Common myeloid progenitor, CD34-positive (primary cell): ENCODE measurements at regions not wholly inside any gene's neighbourhood (a gene's known extent, or its start where the extent isn't known, plus 50 kb on each side); places are given as distances from the start of the nearest gene placed in this dataset.

Experiments
- CTCF ChIA-PET: fragments of 350-600 bp; sonication (Branson Sonifier 250); formaldehyde crosslinking; loops from one replicate; lab custom pipeline; 2021; ENCODE audit warnings: antibody characterized with exemption; lab: Charles Lee
- POLR2A ChIA-PET: fragments of 350-600 bp; sonication (Branson Sonifier 250); formaldehyde crosslinking; loops from one replicate; lab custom pipeline; 2021; ENCODE audit warnings: antibody characterized with exemption; lab: Charles Lee
- DNase-seq, 3 donors: peaks; one replicate each; pipeline versions ENCODE4 v3.0.0 to v3.0.0-alpha.2; 2013
- H3K27ac ChIP-seq, 2 experiments: 1 replicate in 1 of 2; 2 replicates in 1 of 2; pipeline ENCODE4 v1.7.0; 2013; ENCODE audit warnings: inconsistent platforms in 2 of 2, low read length in 2 of 2, mild to moderate bottlenecking in 2 of 2, low read depth in 1 of 2, moderate library complexity in 1 of 2; ENCODE audit not compliant: severe bottlenecking in 2 of 2, insufficient read depth in 1 of 2, poor library complexity in 1 of 2
- H3K27me3 ChIP-seq, 5 experiments: replicated peaks in 2 of 5; 1 replicate in 3 of 5; 2 replicates in 2 of 5; pipeline versions ENCODE4 v1.6.1 to v1.7.0; 2013; ENCODE audit warnings: low read length in 4 of 5, mild to moderate bottlenecking in 2 of 5, moderate library complexity in 2 of 5, inconsistent platforms in 1 of 5; ENCODE audit not compliant: insufficient read depth in 5 of 5, control insufficient read depth in 4 of 5
- H3K36me3 ChIP-seq, 4 experiments: 1 replicate in 2 of 4; 2 replicates in 2 of 4; pipeline versions ENCODE4 v1.6.1 to v1.7.0; 2013; ENCODE audit warnings: low read length in 3 of 4, control low read depth in 1 of 4, mild to moderate bottlenecking in 1 of 4; ENCODE audit not compliant: control insufficient read depth in 4 of 4, insufficient read depth in 4 of 4
- H3K4me1 ChIP-seq, 4 experiments: 1 replicate in 3 of 4; 2 replicates in 1 of 4; pipeline versions ENCODE4 v1.6.1 to v1.7.1; 2013; ENCODE audit warnings: low read length in 3 of 4, mild to moderate bottlenecking in 3 of 4, control low read depth in 1 of 4, inconsistent platforms in 1 of 4, moderate library complexity in 1 of 4; ENCODE audit not compliant: control insufficient read depth in 4 of 4, insufficient read depth in 4 of 4; ENCODE audit errors: control extremely low read depth in 1 of 4
- H3K4me3 ChIP-seq, 7 experiments: 1 replicate in 4 of 7; 2 replicates in 3 of 7; pipeline versions ENCODE4 v1.5.1 to v1.7.0; 2013; ENCODE audit warnings: mild to moderate bottlenecking in 7 of 7, low read length in 6 of 7, moderate library complexity in 6 of 7, inconsistent platforms in 2 of 7, low read depth in 2 of 7, control low read depth in 1 of 7; ENCODE audit not compliant: insufficient read depth in 4 of 7, control insufficient read depth in 1 of 7; ENCODE audit errors: extremely low read depth in 1 of 7
- H3K9me3 ChIP-seq, 5 experiments: 1 replicate in 4 of 5; 2 replicates in 1 of 5; pipeline versions ENCODE4 v1.6.1 to v1.7.1; 2013; ENCODE audit warnings: low read length in 4 of 5, mild to moderate bottlenecking in 2 of 5, inconsistent platforms in 1 of 5, low read depth in 1 of 5, moderate library complexity in 1 of 5; ENCODE audit not compliant: control insufficient read depth in 4 of 5, insufficient read depth in 2 of 5; ENCODE audit errors: control extremely low read depth in 1 of 5
- WGBS: methylation state at CpG from one replicate; pipeline ENCODE4 v1.1.5; 2013; ENCODE audit not compliant: insufficient coverage; 5-methylcytosine and 5-hydroxymethylcytosine counted together

DNA sequence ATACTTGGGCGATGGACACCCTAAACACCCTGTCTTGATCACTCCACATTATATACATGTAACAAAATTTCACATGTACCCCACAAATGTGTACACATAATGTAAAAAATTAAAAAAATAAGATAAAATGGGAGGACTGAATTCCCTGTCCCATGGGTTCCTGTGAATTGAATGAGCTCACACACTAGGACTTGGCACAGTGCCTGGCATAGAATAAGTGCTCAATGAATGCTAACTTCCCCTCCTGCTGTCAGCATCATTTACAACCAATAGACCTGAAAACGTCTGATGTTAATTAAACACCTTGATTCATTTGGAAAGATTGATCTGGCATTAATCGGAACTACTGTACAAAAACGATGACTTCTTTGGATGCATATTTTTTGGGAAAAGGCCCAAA, 117.3 kb upstream of the ZNF438 start:
- H3K27me3 ChIP-seq = no peaks in the 10 kb centered on the region
- H3K36me3 ChIP-seq = no peaks in the 10 kb centered on the region
- H3K9me3 ChIP-seq = no peaks in the 10 kb centered on the region
- no peak for DNase-seq
- no peak overlapping the region for H3K4me3 ChIP-seq
- POLR2A ChIA-PET = no interaction called here
- WGBS = 76% methylated on average over 3 of the region's 4 CpGs
- peaks cover 0 to 16% (median 14%) of the 10 kb centered on the region in 4 experiments for H3K4me1 ChIP-seq
- CTCF ChIA-PET = no interaction called here
- H3K27ac ChIP-seq = no peak overlapping the region

DNA sequence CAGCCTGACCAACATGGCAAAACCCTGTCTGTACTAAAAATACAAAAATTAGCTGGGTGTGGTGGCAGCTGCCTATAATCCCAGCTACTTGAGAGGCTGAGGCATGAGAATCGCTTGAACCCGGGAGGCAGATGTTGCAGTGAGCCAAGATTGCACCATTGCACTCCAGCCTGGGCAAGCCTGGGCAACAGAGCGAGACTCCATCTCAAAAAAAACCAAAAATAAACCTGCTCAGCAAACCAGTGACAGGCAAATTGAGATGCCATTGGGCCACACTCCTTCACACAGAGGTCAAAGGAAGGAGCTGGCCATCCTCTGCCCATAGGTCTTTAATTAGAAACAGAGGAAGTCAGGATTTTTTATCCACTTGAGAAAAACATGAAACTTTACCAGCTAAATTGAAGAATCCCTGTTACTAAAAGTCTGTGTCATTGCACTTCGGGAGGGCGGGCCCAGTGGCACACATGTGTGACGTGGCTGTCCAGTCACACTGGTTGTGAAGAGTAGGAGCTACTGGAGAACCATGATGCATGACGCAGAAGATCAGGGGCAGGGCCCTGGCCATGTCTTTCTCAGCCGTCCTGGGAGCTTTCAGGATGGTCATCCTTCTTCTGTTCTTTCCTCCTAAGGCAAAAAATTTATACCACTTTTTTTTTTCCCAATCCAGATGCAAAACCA, 118.3 kb upstream of the ZNF438 start:
- Histone ChIP-seq H3K4me1 (peaks cover 0 to 14% (median 12%) of the 10 kb centered on the region in 4 experiments), H3K27me3 (no peaks in the 10 kb centered on the region), H3K9me3 (no peaks in the 10 kb centered on the region), H3K4me3 (no peak overlapping the region), H3K27ac (no peak overlapping the region), H3K36me3 (no peaks in the 10 kb centered on the region)
- ChIA-PET CTCF (no interaction called here), POLR2A (no interaction called here)
- 87% methylated on average over 6 of the region's 8 CpGs for WGBS
- DNase-seq = no peak

DNA sequence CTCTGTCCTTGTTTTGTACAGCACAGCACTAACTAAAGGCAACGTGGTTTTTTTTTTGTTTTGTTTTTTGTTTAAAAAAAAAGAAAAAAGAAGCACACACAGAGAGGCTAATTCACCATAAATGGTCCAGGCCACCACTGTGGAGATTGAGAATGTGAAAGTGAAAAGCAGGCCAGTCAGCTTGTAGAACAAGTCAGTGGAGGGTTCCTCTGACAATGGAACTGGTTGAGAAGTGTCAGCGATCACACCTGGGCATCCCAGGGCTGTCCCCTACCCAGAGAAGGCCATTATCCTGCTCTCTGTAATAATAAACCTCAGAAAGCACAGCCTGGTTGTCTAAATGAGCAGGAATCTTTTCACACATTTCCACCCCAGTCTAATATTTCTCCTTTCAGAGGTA, 119.6 kb upstream of the ZNF438 start:
- ChIA-PET POLR2A (interaction anchor here (0.7 kb wide), 1 partner anchor 19 kb away, joined by 3 read pairs; no protein-coding TSS in a partner anchor), CTCF (no interaction called here)
- no peak for DNase-seq
- Histone ChIP-seq H3K4me1 (peaks cover 0 to 7% (median 5%) of the 10 kb centered on the region in 4 experiments), H3K27me3 (no peaks in the 10 kb centered on the region), H3K4me3 (no peak overlapping the region), H3K27ac (no peak overlapping the region), H3K9me3 (no peaks in the 10 kb centered on the region), H3K36me3 (no peaks in the 10 kb centered on the region)
- no CpG with 5 or more reads among the region's 2 CpGs for WGBS

DNA sequence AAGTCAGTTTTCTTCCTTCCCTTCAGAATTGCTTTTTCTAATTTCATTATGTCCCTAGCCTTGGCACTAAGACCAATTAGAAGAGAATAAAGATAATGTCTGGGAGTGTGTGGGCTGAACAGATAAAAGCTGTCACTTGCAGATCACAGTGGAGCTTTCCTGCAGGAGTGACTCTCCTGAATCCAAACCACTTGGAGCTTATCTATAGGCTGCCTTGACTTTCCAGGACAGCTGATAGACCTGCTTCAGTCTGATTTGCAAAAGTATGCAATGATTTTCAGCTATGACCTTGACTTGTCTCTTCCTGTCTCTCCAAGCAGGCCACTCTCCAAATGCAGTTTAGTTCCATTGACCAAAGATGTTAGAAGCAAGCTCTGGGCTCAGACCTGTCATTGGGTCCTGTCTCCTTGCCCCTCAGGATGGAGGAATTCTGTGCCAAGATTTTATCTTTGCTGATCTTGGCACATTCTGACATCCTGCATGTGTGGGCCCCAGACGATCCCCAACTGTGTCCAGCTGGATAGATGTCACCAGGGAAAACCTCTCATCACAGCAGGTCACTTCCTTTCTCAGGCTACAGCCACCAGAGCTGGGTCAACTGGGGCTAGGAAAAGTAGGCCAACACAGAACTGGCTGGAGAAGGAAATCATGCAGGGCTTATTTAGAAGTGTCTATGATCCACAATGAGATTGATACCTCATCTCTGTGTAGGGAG, 120.9 kb upstream of the ZNF438 start:
- ChIA-PET CTCF (interaction anchor here (0.6 kb wide), 1 partner anchor 67 kb away, joined by 3 read pairs; no protein-coding TSS in a partner anchor), POLR2A (no interaction called here)
- 88% methylated on average over 1 of the region's 1 CpG for WGBS

DNA sequence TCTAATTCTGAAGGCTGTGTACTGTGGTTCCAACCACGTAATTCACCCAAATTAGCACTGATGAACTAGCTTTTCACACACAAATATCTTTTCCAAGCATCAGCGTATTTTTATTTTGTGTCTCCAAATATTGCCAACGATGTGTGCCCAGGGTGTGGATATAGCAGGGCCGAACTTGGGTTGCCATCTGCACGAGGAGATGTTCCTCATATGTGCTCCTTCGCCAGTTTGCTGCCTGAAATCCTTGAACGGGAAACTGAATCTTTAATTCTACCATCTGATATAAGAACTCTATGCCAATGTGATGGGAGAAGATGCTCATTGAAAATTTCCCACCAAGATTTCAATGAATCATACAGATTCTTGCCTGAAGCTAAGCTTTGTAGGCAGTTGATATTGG, 121.5 kb upstream of the ZNF438 start:
- ChIA-PET CTCF (no interaction called here), POLR2A (no interaction called here)
- Histone ChIP-seq H3K27me3 (no peaks in the 10 kb centered on the region), H3K27ac (no peak overlapping the region), H3K4me3 (no peak overlapping the region), H3K36me3 (no peaks in the 10 kb centered on the region), H3K4me1 (no peaks in the 10 kb centered on the region), H3K9me3 (no peaks in the 10 kb centered on the region)
- DNase-seq = no peak
- WGBS = 98% methylated on average over 5 of the region's 7 CpGs

More for the DNA sequence above, 120.9 kb upstream of the ZNF438 start:
- no peaks in the 10 kb centered on the region for H3K4me1 ChIP-seq
- H3K9me3 ChIP-seq = no peaks in the 10 kb centered on the region
- no peaks in the 10 kb centered on the region for H3K27me3 ChIP-seq
- no peak overlapping the region for H3K27ac ChIP-seq
- H3K4me3 ChIP-seq = no peak overlapping the region
- no peaks in the 10 kb centered on the region for H3K36me3 ChIP-seq
- DNase-seq = no peak

DNA sequence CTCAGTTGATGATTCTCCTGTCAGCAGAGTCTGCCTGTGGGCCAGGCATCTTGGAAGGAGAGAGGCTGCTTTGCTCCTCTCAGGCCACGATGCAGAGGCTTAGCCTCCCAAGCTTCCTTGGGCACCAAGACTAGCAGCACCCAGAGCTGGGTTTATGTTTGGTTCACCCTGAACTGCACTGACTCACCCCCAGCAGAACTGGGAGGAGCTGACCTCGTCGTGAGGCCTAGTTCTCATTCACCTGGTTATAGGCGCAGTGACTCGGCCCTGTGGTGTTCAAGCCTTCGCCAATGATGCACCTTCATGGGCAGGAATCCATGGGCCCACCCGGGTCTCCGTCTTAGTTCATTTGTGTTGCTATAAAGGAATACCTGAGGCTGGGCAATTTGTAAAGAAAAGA, 122.0 kb upstream of the ZNF438 start:
- POLR2A ChIA-PET = no interaction called here

DNA sequence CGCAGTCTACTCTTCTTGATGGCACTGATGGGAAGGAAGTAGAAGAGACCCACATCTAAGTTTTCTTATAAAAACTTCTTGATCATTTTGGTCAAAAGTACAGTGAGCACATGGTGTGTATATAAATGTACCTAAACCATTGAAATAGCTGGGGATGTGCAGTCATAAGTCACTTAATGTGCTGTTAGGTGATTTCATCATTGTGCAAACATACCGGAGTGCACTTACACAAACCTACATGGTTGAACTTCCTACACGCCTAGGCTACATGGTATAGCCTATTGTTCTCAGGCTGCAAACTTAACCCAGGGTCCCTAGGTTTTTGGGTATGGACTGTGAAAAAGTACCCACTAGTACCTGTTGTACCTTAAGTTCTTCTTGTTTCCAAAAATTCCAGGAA, 123.3 kb upstream of the ZNF438 start:
- DNase-seq = no peak
- H3K4me1 ChIP-seq = no peaks in the 10 kb centered on the region
- CTCF ChIA-PET = no interaction called here
- H3K27ac ChIP-seq = no peak overlapping the region
- no peak overlapping the region for H3K4me3 ChIP-seq
- H3K36me3 ChIP-seq = no peaks in the 10 kb centered on the region
- WGBS = no CpG with 5 or more reads among the region's 3 CpGs
- H3K9me3 ChIP-seq = peaks cover 0 to 2% (median 0%) of the 10 kb centered on the region in 5 experiments
- H3K27me3 ChIP-seq = no peaks in the 10 kb centered on the region
- POLR2A ChIA-PET = no interaction called here

More for the DNA sequence above, 122.0 kb upstream of the ZNF438 start:
- CTCF ChIA-PET = no interaction called here
- no peaks in the 10 kb centered on the region for H3K36me3 ChIP-seq
- no peak overlapping the region for H3K27ac ChIP-seq
- no peak for DNase-seq
- no peaks in the 10 kb centered on the region for H3K4me1 ChIP-seq
- no peaks in the 10 kb centered on the region for H3K27me3 ChIP-seq
- H3K9me3 ChIP-seq = no peaks in the 10 kb centered on the region
- 99% methylated on average over 7 of the region's 8 CpGs for WGBS
- H3K4me3 ChIP-seq = no peak overlapping the region
